Natural killer cell (primary cell): ENCODE measurements at regions not wholly inside any gene's neighbourhood (a gene's known extent, or its start where the extent isn't known, plus 50 kb on each side); places are given as distances from the start of the nearest gene placed in this dataset.

ENCODE experiments used
- ATAC-seq, 3 donors: fragments of 150-1000 bp in 2 of 3; fragments of 200-7000 bp in 1 of 3; cut with Tn5 transposase; 1 replicate in 1 of 3; 2 replicates in 2 of 3; pipeline ENCODE4 v1.10.0; 2021; ENCODE audit warnings: mild to moderate bottlenecking in 2 of 3, moderate library complexity in 2 of 3
- DNase-seq, 2 donors: peaks; one replicate each; pipeline versions ENCODE4 v3.0.0 to v3.0.0-alpha.2; 2013 to 2021; ENCODE audit warnings: mixed read lengths in 1 of 2
- H3K27ac ChIP-seq: one replicate; pipeline ENCODE4 v1.5.1; 2013; ENCODE audit warnings: mild to moderate bottlenecking, low read length
- H3K27me3 ChIP-seq: one replicate; pipeline ENCODE4 v1.6.1; 2013; ENCODE audit warnings: low read length; ENCODE audit not compliant: control insufficient read depth, insufficient read depth
- H3K36me3 ChIP-seq: one replicate; pipeline ENCODE4 v1.6.1; 2013; ENCODE audit warnings: low read length; ENCODE audit not compliant: control insufficient read depth, insufficient read depth
- H3K4me1 ChIP-seq: one replicate; pipeline ENCODE4 v1.6.1; 2013; ENCODE audit warnings: low read length; ENCODE audit not compliant: control insufficient read depth, insufficient read depth
- H3K4me3 ChIP-seq: one replicate; pipeline ENCODE4 v1.5.1; 2013; ENCODE audit warnings: low read length
- H3K9me3 ChIP-seq: one replicate; pipeline ENCODE4 v1.6.1; 2013; ENCODE audit warnings: low read length; ENCODE audit not compliant: control insufficient read depth, insufficient read depth
- H3K27ac Mint-ChIP-seq, 2 donors: one replicate each; pipeline ENCODE4 v1.8.0; 2022; ENCODE audit warnings: mild to moderate bottlenecking in 2 of 2, mixed read lengths in 2 of 2, moderate library complexity in 1 of 2
- H3K27me3 Mint-ChIP-seq, 2 donors: one replicate each; pipeline ENCODE4 v1.8.0; 2022; ENCODE audit warnings: low read depth in 2 of 2, mixed read lengths in 2 of 2
- H3K36me3 Mint-ChIP-seq: one replicate; pipeline ENCODE4 v1.8.0; 2022; ENCODE audit warnings: mixed read lengths
- H3K4me1 Mint-ChIP-seq, 2 donors: one replicate each; pipeline ENCODE4 v1.8.0; 2022; ENCODE audit warnings: mixed read lengths in 2 of 2
- H3K4me3 Mint-ChIP-seq: one replicate; pipeline ENCODE4 v1.8.0; 2022; ENCODE audit warnings: mild to moderate bottlenecking, moderate library complexity, mixed read lengths
- H3K9me3 Mint-ChIP-seq, 2 donors: one replicate each; pipeline ENCODE4 v1.8.0; 2022; ENCODE audit warnings: mixed read lengths in 2 of 2
- CTCF ChIP-seq: fragments of 200-600 bp; IDR thresholded peaks from one replicate; pipeline ENCODE4 v1.8.0; 2022; ENCODE audit warnings: antibody characterized with exemption
- WGBS: methylation state at CpG from one replicate; pipeline ENCODE4 v1.1.7; 2013; ENCODE audit warnings: missing lambda C conversion rate; ENCODE audit not compliant: insufficient coverage; 5-methylcytosine and 5-hydroxymethylcytosine counted together
- intact Hi-C: fragments of 100-400 bp; cut with micrococcal nuclease; formaldehyde crosslinking; loops from one replicate; pipeline ENCODE4 v1.14.2; 2022

GRCh38 chr18:35826477-35826876 is 146.0 kb upstream of the RMP24 start:
- Histone ChIP-seq H3K36me3 (no peaks in the 10 kb centered on the region), H3K4me3 (no peak overlapping the region), H3K9me3 (no peaks in the 10 kb centered on the region), H3K27ac (no peak overlapping the region), H3K4me1 (no peaks in the 10 kb centered on the region), H3K27me3 (no peaks in the 10 kb centered on the region)
- DNase-seq (no peak), ATAC-seq (no peak)
- Mint-ChIP-seq H3K36me3 (no peaks in the 10 kb centered on the region), H3K4me3 (no peak overlapping the region), H3K27ac (no peak overlapping the region), H3K4me1 (no peaks in the 10 kb centered on the region), H3K9me3 (peaks cover 0 to 10% of the 10 kb centered on the region in 2 donors), H3K27me3 (no peaks in the 10 kb centered on the region)
- TF ChIP-seq CTCF, result no peak
- intact Hi-C loops, result no loop called here
- 71% methylated on average over 1 of the region's 1 CpG for WGBS

- no peak overlapping the region for H3K4me3 ChIP-seq
- H3K27ac ChIP-seq, result no peak overlapping the region
Measured at GRCh38 chr18:35827275-35827902, 145.1 kb upstream of the RMP24 start.

GRCh38 chr18:35827903-35828275 is 144.6 kb upstream of the RMP24 start:
- peaks cover 5% of the 10 kb centered on the region for H3K9me3 ChIP-seq
- Mint-ChIP-seq H3K27ac (no peak overlapping the region), H3K27me3 (no peaks in the 10 kb centered on the region), H3K4me1 (no peaks in the 10 kb centered on the region), H3K36me3 (no peaks in the 10 kb centered on the region), H3K9me3 (peaks cover 0 to 12% of the 10 kb centered on the region in 2 donors), H3K4me3 (no peak overlapping the region)
- H3K27me3 ChIP-seq, result no peaks in the 10 kb centered on the region
- DNase-seq (no peak), ATAC-seq (no peak)
- intact Hi-C loops, result no loop called here
- TF ChIP-seq CTCF, result no peak
- no peaks in the 10 kb centered on the region for H3K36me3 ChIP-seq
- WGBS, result 94% methylated on average over 2 of the region's 2 CpGs
- no peak overlapping the region for H3K27ac ChIP-seq
- H3K4me1 ChIP-seq, result no peaks in the 10 kb centered on the region
- no peak overlapping the region for H3K4me3 ChIP-seq

More at GRCh38 chr18:35827275-35827902, 145.1 kb upstream of the RMP24 start:
- Mint-ChIP-seq H3K4me1 (no peaks in the 10 kb centered on the region), H3K27ac (no peak overlapping the region), H3K27me3 (no peaks in the 10 kb centered on the region), H3K9me3 (peaks cover 0 to 12% of the 10 kb centered on the region in 2 donors), H3K36me3 (no peaks in the 10 kb centered on the region), H3K4me3 (no peak overlapping the region)
- intact Hi-C loops, result no loop called here
- DNase-seq, result no peak
- no peaks in the 10 kb centered on the region for H3K36me3 ChIP-seq
- H3K9me3 ChIP-seq, result peaks cover 5% of the 10 kb centered on the region
- no peak for ATAC-seq
- no peaks in the 10 kb centered on the region for H3K27me3 ChIP-seq
- TF ChIP-seq CTCF, result no peak
- H3K4me1 ChIP-seq, result no peaks in the 10 kb centered on the region

GRCh38 chr18:35828591-35828990 is 143.9 kb upstream of the RMP24 start:
- Histone ChIP-seq H3K4me3 (no peak overlapping the region), H3K27ac (no peak overlapping the region), H3K36me3 (no peaks in the 10 kb centered on the region), H3K27me3 (peaks cover 3% of the 10 kb centered on the region), H3K9me3 (peaks cover 5% of the 10 kb centered on the region), H3K4me1 (no peaks in the 10 kb centered on the region)
- intact Hi-C loops, result no loop called here
- no peak overlapping the region for H3K27ac Mint-ChIP-seq
- no peak for DNase-seq
- H3K4me3 Mint-ChIP-seq, result no peak overlapping the region
- no peak for TF ChIP-seq CTCF
- H3K27me3 Mint-ChIP-seq, result peaks cover 0 to 4% of the 10 kb centered on the region in 2 donors
- H3K36me3 Mint-ChIP-seq, result no peaks in the 10 kb centered on the region
- H3K4me1 Mint-ChIP-seq, result no peaks in the 10 kb centered on the region
- 87% methylated on average over 2 of the region's 2 CpGs for WGBS
- no peak for ATAC-seq
- peaks cover 3 to 12% of the 10 kb centered on the region in 2 donors for H3K9me3 Mint-ChIP-seq
